ENCODE measurements at regions not wholly inside any gene's neighbourhood (a gene's known extent, or its start where the extent isn't known, plus 50 kb on each side); places are given as distances from the start of the nearest gene placed in this dataset.

DNA sequence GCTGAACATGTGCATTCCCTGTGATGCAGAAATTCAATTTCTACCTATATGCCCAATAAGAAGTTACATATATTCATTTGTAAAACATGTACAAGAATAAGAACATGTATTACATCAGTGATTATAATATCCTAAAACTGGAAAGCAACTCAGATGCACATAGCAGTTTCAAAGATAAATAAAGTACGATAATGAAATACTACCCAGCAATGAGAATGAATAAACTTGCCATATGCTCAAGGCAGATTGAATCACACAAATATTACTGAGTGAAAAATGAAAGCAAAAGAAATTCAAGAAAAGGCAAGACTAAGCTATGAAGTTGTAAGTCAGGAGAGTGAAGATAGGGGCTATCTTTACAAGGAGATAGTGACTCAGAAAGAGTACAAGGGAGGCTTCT is 345.3 kb upstream of the OR4E1 start:
- H3K27me3 ChIP-seq (replicated peaks in 1 of 4; ENCODE audit: control insufficient read depth in 3 of 4, extremely low read depth in 1 of 4, insufficient read depth in 3 of 4, low read length in 3 of 4), result no peaks in the 10 kb centered on the region
- no peak overlapping the region for H3K18ac ChIP-seq (ENCODE audit: extremely low read depth, low read length)
- H3K79me1 ChIP-seq (ENCODE audit: low read depth, low read length), result no peaks in the 10 kb centered on the region
- no peak overlapping the region for H2AFZ ChIP-seq (ENCODE audit: low read length)
- DNase-seq (ENCODE audit: low read depth in 1 of 2, low spot score in 2 of 2), result no peak
- H3K36me3 ChIP-seq (ENCODE audit: control insufficient read depth in 2 of 4, insufficient read depth in 4 of 4, low read length in 3 of 4), result no peaks in the 10 kb centered on the region
- no peak overlapping the region for H3K14ac ChIP-seq (ENCODE audit: insufficient read length)
- H4K91ac ChIP-seq (replicated peaks; ENCODE audit: insufficient read length, low read length), result no peak overlapping the region
- H3K23ac ChIP-seq (ENCODE audit: insufficient read length), result no peak overlapping the region
- no peak overlapping the region for H2BK5ac ChIP-seq (ENCODE audit: low read depth, low read length)
- no peaks in the 10 kb centered on the region for H3K79me2 ChIP-seq (ENCODE audit: control insufficient read depth in 1 of 2, insufficient read depth in 2 of 2, low read length in 2 of 2)
- H2BK120ac ChIP-seq (replicated peaks; ENCODE audit: low read depth, low read length), result no peak overlapping the region
- no peak overlapping the region for H4K8ac ChIP-seq (ENCODE audit: extremely low read depth, insufficient read depth, low read length)
- H3K9me3 ChIP-seq (ENCODE audit: insufficient read depth in 2 of 2, low read depth in 1 of 2, low read length in 1 of 2), result no peaks in the 10 kb centered on the region
- no peak overlapping the region for H2BK20ac ChIP-seq (ENCODE audit: low read length)
- CTCF ChIA-PET (ENCODE audit: partially characterized antibody), result interaction anchor here (0.6 to 2.2 kb wide), 6 partner anchors 16 to 41 kb away, joined by 3 to 14 read pairs (median 4); no protein-coding TSS in a partner anchor
- POLR2A ChIA-PET (ENCODE audit: partially characterized antibody), result no interaction called here
- H2AK5ac ChIP-seq (ENCODE audit: low read depth, low read length), result no peak overlapping the region
- 73% methylated on average over 1 of the region's 1 CpG; no CpG with 5 or more reads in 1 of the 2 experiments for WGBS, 2 experiments (ENCODE audit: extremely low coverage in 1 of 2, insufficient coverage in 1 of 2, insufficient read length in 1 of 2, insufficient replicate concordance in 2 of 2, low coverage in 1 of 2, low lambda C conversion rate in 2 of 2, missing lambda C conversion rate in 1 of 2)
- H3K4ac ChIP-seq (replicated peaks; ENCODE audit: insufficient read length, low read depth, low read length), result no peak overlapping the region
- TF ChIP-seq BACH1 (IDR thresholded peaks at IDR 0.05; ENCODE audit: low read length) (no peak), RNF2 (IDR thresholded peaks at IDR 0.05; ENCODE audit: borderline replicate concordance, low read depth, low read length, missing control alignments, poor library complexity, severe bottlenecking) (no peak), HDAC6 (IDR thresholded peaks at IDR 0.05; ENCODE audit: low read depth, low read length) (no peak), CEBPB (IDR thresholded peaks at IDR 0.05; ENCODE audit: low read depth, low read length) (no peak), SAP30 (IDR thresholded peaks at IDR 0.05; ENCODE audit: insufficient read depth, insufficient replicate concordance, low read length) (no peak), KDM5A (IDR thresholded peaks at IDR 0.05; ENCODE audit: low read length) (no peak), E2F6 (IDR thresholded peaks at IDR 0.05) (no peak), SP2 (IDR thresholded peaks at IDR 0.05; ENCODE audit: low read length) (no peak), RAD21 (IDR thresholded peaks at IDR 0.05 in 1 of 2, conservative IDR thresholded peaks at IDR 0.05 in 1 of 2; ENCODE audit: low read depth in 2 of 2, low read length in 2 of 2) (no peak)
- no peak overlapping the region for H3K4me3 ChIP-seq (ENCODE audit: extremely low read depth in 1 of 4, insufficient read depth in 2 of 4, low read depth in 3 of 4, low read length in 4 of 4)
- no peak overlapping the region for H3K27ac ChIP-seq (ENCODE audit: low read depth, low read length)
- H4K20me1 ChIP-seq (replicated peaks in 1 of 2; ENCODE audit: control insufficient read depth in 1 of 2, insufficient read depth in 2 of 2, low read length in 2 of 2), result peaks cover 0 to 2% of the 10 kb centered on the region in 2 experiments
- no peak overlapping the region for H3K56ac ChIP-seq (replicated peaks; ENCODE audit: insufficient read length, low read depth, low read length)
- H2BK12ac ChIP-seq (ENCODE audit: low read depth, low read length), result no peak overlapping the region
- FAIRE-seq, result no peak
- no peak overlapping the region for H3K9ac ChIP-seq (replicated peaks in 1 of 4; ENCODE audit: extremely low read depth in 1 of 4, low read depth in 3 of 4, low read length in 3 of 4)
- H3K23me2 ChIP-seq (ENCODE audit: low read depth, low read length), result no peaks in the 10 kb centered on the region
- no peak overlapping the region for H4K5ac ChIP-seq (ENCODE audit: insufficient read length, low read depth, low read length)
- no peak overlapping the region for H2BK15ac ChIP-seq (ENCODE audit: low read length)
- H3K4me1 ChIP-seq (replicated peaks in 1 of 4; ENCODE audit: control insufficient read depth in 3 of 4, insufficient read depth in 4 of 4, low read length in 3 of 4), result no peaks in the 10 kb centered on the region
- H3K4me2 ChIP-seq (ENCODE audit: insufficient read depth in 1 of 2, low read depth in 2 of 2, low read length in 2 of 2), result no peak overlapping the region
